Natural killer cell (primary cell): ENCODE measurements at regions not wholly inside any gene's neighbourhood (a gene's known extent, or its start where the extent isn't known, plus 50 kb on each side); places are given as distances from the start of the nearest gene placed in this dataset.
A peak's percentile ranks its signal among the peaks of the same experiment; 100 is the strongest.

Source experiments
- ATAC-seq, 3 donors: fragments of 150-1000 bp in 2 of 3; fragments of 200-7000 bp in 1 of 3; cut with Tn5 transposase; 1 replicate in 1 of 3; 2 replicates in 2 of 3; pipeline ENCODE4 v1.10.0; 2021; ENCODE audit warnings: mild to moderate bottlenecking in 2 of 3, moderate library complexity in 2 of 3
- DNase-seq, 2 donors: peaks; one replicate each; pipeline versions ENCODE4 v3.0.0 to v3.0.0-alpha.2; 2013 to 2021; ENCODE audit warnings: mixed read lengths in 1 of 2
- H3K27ac ChIP-seq: one replicate; pipeline ENCODE4 v1.5.1; 2013; ENCODE audit warnings: mild to moderate bottlenecking, low read length
- H3K27me3 ChIP-seq: one replicate; pipeline ENCODE4 v1.6.1; 2013; ENCODE audit warnings: low read length; ENCODE audit not compliant: control insufficient read depth, insufficient read depth
- H3K36me3 ChIP-seq: one replicate; pipeline ENCODE4 v1.6.1; 2013; ENCODE audit warnings: low read length; ENCODE audit not compliant: control insufficient read depth, insufficient read depth
- H3K4me1 ChIP-seq: one replicate; pipeline ENCODE4 v1.6.1; 2013; ENCODE audit warnings: low read length; ENCODE audit not compliant: control insufficient read depth, insufficient read depth
- H3K4me3 ChIP-seq: one replicate; pipeline ENCODE4 v1.5.1; 2013; ENCODE audit warnings: low read length
- H3K9me3 ChIP-seq: one replicate; pipeline ENCODE4 v1.6.1; 2013; ENCODE audit warnings: low read length; ENCODE audit not compliant: control insufficient read depth, insufficient read depth
- H3K27ac Mint-ChIP-seq, 2 donors: one replicate each; pipeline ENCODE4 v1.8.0; 2022; ENCODE audit warnings: mild to moderate bottlenecking in 2 of 2, mixed read lengths in 2 of 2, moderate library complexity in 1 of 2
- H3K27me3 Mint-ChIP-seq, 2 donors: one replicate each; pipeline ENCODE4 v1.8.0; 2022; ENCODE audit warnings: low read depth in 2 of 2, mixed read lengths in 2 of 2
- H3K36me3 Mint-ChIP-seq: one replicate; pipeline ENCODE4 v1.8.0; 2022; ENCODE audit warnings: mixed read lengths
- H3K4me1 Mint-ChIP-seq, 2 donors: one replicate each; pipeline ENCODE4 v1.8.0; 2022; ENCODE audit warnings: mixed read lengths in 2 of 2
- H3K4me3 Mint-ChIP-seq: one replicate; pipeline ENCODE4 v1.8.0; 2022; ENCODE audit warnings: mild to moderate bottlenecking, moderate library complexity, mixed read lengths
- H3K9me3 Mint-ChIP-seq, 2 donors: one replicate each; pipeline ENCODE4 v1.8.0; 2022; ENCODE audit warnings: mixed read lengths in 2 of 2
- CTCF ChIP-seq: fragments of 200-600 bp; IDR thresholded peaks from one replicate; pipeline ENCODE4 v1.8.0; 2022; ENCODE audit warnings: antibody characterized with exemption
- WGBS: methylation state at CpG from one replicate; pipeline ENCODE4 v1.1.7; 2013; ENCODE audit warnings: missing lambda C conversion rate; ENCODE audit not compliant: insufficient coverage; 5-methylcytosine and 5-hydroxymethylcytosine counted together
- intact Hi-C: fragments of 100-400 bp; cut with micrococcal nuclease; formaldehyde crosslinking; loops from one replicate; pipeline ENCODE4 v1.14.2; 2022

DNA sequence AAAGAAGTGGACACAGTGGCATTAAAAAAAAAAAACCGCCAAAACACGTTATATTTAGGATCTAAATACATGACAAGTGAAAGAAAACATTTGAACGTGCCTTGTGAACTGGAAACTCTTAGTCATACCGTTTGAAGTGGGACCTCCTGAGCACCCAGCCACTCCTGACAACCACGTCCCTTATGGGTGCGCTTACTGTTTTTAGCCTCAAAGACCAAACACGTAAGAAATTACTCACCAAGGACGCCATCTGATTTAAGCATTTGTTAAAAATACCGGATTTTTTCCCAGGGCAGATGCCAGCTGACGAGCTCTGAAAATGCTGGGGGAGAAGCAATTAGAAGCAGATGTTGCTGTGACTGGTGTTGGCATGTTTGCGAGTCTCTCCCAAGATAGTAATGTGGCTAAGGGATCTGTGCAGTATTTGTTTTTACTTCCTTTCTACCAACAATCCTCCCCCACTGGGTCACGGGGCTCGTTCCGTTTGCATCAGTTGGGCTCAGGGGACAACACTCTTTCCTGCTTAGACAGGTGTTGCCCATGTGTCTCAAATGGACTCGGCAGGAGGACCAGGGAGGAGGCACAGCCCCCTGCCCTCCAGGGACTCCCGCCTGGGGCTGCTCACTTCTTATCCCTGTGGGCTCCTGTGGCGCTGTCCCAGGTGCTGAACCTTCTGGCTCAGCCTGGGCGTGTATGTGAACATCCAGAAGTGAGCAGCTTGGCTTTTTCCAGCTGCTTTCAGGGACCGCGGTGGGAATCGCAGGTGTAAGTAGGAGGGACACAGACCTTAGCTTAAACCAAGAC is 101.0 kb downstream of the BEGAIN start:
- WGBS, result 49% methylated on average over 17 of the region's 21 CpGs
- Histone ChIP-seq H3K9me3 (no peaks in the 10 kb centered on the region), H3K27ac (no peak overlapping the region), H3K27me3 (no peaks in the 10 kb centered on the region), H3K4me3 (no peak overlapping the region), H3K4me1 (peaks cover 7% of the 10 kb centered on the region), H3K36me3 (no peaks in the 10 kb centered on the region)
- no peak for TF ChIP-seq CTCF
- intact Hi-C loops, result no loop called here
- Mint-ChIP-seq H3K4me3 (no peak overlapping the region), H3K4me1 (peaks cover 0 to 6% of the 10 kb centered on the region in 2 donors), H3K27ac (no peak overlapping the region), H3K9me3 (no peaks in the 10 kb centered on the region), H3K27me3 (no peaks in the 10 kb centered on the region), H3K36me3 (peaks cover 9% of the 10 kb centered on the region)
- ATAC-seq, result peak in 2 of 3 donors; percentile 60 to 61
- DNase-seq, result peak; percentile 26 to 71
